Mesothelial cell of epicardium (in vitro differentiated cells): ENCODE measurements at regions not wholly inside any gene's neighbourhood (a gene's known extent, or its start where the extent isn't known, plus 50 kb on each side); places are given as distances from the start of the nearest gene placed in this dataset.

Source experiments
- DNase-seq, 2 experiments: peaks; one replicate each; pipeline ENCODE4 v3.0.0; 2021; ENCODE audit warnings: low spot score in 2 of 2; ENCODE audit not compliant: unreplicated experiment in 2 of 2
- H3K27ac Mint-ChIP-seq: 2 replicates; pipeline ENCODE4 v1.8.0; 2021; ENCODE audit warnings: mixed read lengths
- H3K27me3 Mint-ChIP-seq: 2 replicates; pipeline ENCODE4 v1.8.0; 2021; ENCODE audit warnings: low read depth, mixed read lengths
- H3K36me3 Mint-ChIP-seq: 2 replicates; pipeline ENCODE4 v1.8.0; 2021; ENCODE audit warnings: mixed read lengths
- H3K4me1 Mint-ChIP-seq: 2 replicates; pipeline ENCODE4 v1.8.0; 2021; ENCODE audit warnings: mixed read lengths
- H3K4me3 Mint-ChIP-seq: 2 replicates; pipeline ENCODE4 v1.8.0; 2021; ENCODE audit warnings: mild to moderate bottlenecking, moderate library complexity, mixed read lengths
- H3K9me3 Mint-ChIP-seq: 2 replicates; pipeline ENCODE4 v1.8.0; 2021; ENCODE audit warnings: mixed read lengths
- TF ChIP-seq, protein P1 (sequence below): fragments of 200-600 bp; sonication (generic); IDR thresholded peaks from one replicate; pipeline ENCODE4 v1.5.0; 2021; ENCODE audit warnings: antibody characterized with exemption; ENCODE audit not compliant: unreplicated experiment

GRCh38 chr2:220708366-220708765, 863.7 kb downstream of the EPHA4 start:
- no peaks in the 10 kb centered on the region for H3K27me3 Mint-ChIP-seq
- TF ChIP-seq, protein P1, sequence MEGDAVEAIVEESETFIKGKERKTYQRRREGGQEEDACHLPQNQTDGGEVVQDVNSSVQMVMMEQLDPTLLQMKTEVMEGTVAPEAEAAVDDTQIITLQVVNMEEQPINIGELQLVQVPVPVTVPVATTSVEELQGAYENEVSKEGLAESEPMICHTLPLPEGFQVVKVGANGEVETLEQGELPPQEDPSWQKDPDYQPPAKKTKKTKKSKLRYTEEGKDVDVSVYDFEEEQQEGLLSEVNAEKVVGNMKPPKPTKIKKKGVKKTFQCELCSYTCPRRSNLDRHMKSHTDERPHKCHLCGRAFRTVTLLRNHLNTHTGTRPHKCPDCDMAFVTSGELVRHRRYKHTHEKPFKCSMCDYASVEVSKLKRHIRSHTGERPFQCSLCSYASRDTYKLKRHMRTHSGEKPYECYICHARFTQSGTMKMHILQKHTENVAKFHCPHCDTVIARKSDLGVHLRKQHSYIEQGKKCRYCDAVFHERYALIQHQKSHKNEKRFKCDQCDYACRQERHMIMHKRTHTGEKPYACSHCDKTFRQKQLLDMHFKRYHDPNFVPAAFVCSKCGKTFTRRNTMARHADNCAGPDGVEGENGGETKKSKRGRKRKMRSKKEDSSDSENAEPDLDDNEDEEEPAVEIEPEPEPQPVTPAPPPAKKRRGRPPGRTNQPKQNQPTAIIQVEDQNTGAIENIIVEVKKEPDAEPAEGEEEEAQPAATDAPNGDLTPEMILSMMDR = no peak
- no peak overlapping the region for H3K4me3 Mint-ChIP-seq
- DNase-seq = no peak
- peaks cover 7% of the 10 kb centered on the region for H3K9me3 Mint-ChIP-seq
- no peak overlapping the region for H3K27ac Mint-ChIP-seq
- no peaks in the 10 kb centered on the region for H3K36me3 Mint-ChIP-seq
- peaks cover 15% of the 10 kb centered on the region for H3K4me1 Mint-ChIP-seq

DNA sequence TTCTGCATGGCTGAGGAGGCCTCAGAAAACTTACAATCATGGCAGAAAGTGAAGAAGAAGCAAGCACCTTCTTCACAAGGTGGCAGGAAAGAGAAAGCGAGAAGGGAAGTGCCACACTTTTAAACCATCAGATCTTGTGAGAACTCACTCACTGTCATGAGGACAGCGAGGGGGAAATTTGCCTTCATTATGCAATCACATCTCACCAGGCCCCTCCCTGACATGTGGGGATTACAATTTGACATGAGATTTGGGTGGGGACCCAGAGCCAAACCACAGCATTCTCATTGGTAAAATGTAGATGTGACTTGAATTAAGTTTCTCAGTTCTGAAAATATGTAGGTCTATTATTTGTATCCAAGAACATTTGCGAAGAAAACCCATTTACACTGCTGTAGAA, 854.8 kb downstream of the EPHA4 start:
- Mint-ChIP-seq H3K4me1 (no peaks in the 10 kb centered on the region), H3K4me3 (no peak overlapping the region), H3K9me3 (peaks cover 40% of the 10 kb centered on the region), H3K27me3 (peaks cover 3% of the 10 kb centered on the region), H3K27ac (no peak overlapping the region), H3K36me3 (peaks cover 4% of the 10 kb centered on the region)
- TF ChIP-seq, protein P1 = no peak
- no peak for DNase-seq

DNA sequence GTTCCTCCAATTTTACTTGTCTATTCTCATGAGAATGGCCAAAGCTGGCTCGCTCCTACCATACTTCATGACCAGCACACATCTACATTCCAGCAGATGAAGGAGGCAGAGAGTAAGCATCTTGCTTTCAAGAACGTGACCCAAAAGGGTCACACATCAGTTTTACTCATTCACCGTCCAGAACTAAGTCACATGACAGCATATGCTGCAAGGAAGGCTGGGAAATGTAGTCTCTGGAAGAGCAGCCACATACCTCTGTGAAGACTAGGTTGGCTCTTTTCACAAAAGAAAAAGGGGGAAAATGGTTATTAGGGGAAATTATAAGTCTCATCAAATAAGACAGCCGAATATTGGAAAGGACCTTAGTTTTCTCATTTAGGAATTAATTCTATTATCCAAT, 835.3 kb downstream of the EPHA4 start:
- H3K9me3 Mint-ChIP-seq = peaks cover 17% of the 10 kb centered on the region
- H3K4me1 Mint-ChIP-seq = no peaks in the 10 kb centered on the region
- DNase-seq = no peak

GRCh38 chr2:220743203-220743602, 828.9 kb downstream of the EPHA4 start:
- peaks cover 12% of the 10 kb centered on the region for H3K9me3 Mint-ChIP-seq
- no peaks in the 10 kb centered on the region for H3K27me3 Mint-ChIP-seq
- TF ChIP-seq, protein P1 = no peak
- H3K4me1 Mint-ChIP-seq = no peaks in the 10 kb centered on the region
- no peak overlapping the region for H3K4me3 Mint-ChIP-seq
- H3K36me3 Mint-ChIP-seq = no peaks in the 10 kb centered on the region
- no peak for DNase-seq
- no peak overlapping the region for H3K27ac Mint-ChIP-seq

More for the DNA sequence above, 835.3 kb downstream of the EPHA4 start:
- H3K4me3 Mint-ChIP-seq = no peak overlapping the region
- H3K27ac Mint-ChIP-seq = no peak overlapping the region
- TF ChIP-seq, protein P1 = no peak
- H3K36me3 Mint-ChIP-seq = no peaks in the 10 kb centered on the region
- no peaks in the 10 kb centered on the region for H3K27me3 Mint-ChIP-seq

GRCh38 chr2:220744861-220745260, 827.2 kb downstream of the EPHA4 start:
- Mint-ChIP-seq H3K4me1 (no peaks in the 10 kb centered on the region), H3K4me3 (no peak overlapping the region), H3K9me3 (no peaks in the 10 kb centered on the region), H3K36me3 (no peaks in the 10 kb centered on the region), H3K27me3 (no peaks in the 10 kb centered on the region), H3K27ac (no peak overlapping the region)
- TF ChIP-seq, protein P1 = no peak
- DNase-seq = no peak

DNA sequence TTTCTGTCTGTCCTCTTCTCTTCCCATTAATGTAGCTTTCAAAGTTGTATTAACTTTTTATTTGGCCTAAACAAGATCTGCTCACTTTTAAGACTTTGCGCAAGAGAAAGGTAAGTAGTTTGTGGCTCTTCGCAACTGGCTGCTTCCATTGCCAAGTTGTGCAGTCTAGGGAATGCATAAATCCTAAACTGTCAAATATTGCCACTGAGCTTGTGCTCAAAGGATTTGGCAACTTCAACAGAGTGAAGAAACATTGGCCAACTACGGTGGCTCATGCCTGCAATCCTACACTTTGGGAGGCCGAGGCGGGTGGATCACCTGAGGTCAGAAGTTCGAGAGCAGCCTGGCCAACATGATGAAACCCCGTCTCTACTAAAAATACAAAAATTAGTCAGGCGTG, 826.4 kb downstream of the EPHA4 start:
- Mint-ChIP-seq H3K4me1 (no peaks in the 10 kb centered on the region), H3K9me3 (no peaks in the 10 kb centered on the region), H3K27me3 (no peaks in the 10 kb centered on the region), H3K4me3 (no peak overlapping the region), H3K27ac (no peak overlapping the region), H3K36me3 (no peaks in the 10 kb centered on the region)
- DNase-seq = no peak
- TF ChIP-seq, protein P1 = no peak
